ENCODE measurements at regions not wholly inside any gene's neighbourhood (a gene's known extent, or its start where the extent isn't known, plus 50 kb on each side); places are given as distances from the start of the nearest gene placed in this dataset.

DNA sequence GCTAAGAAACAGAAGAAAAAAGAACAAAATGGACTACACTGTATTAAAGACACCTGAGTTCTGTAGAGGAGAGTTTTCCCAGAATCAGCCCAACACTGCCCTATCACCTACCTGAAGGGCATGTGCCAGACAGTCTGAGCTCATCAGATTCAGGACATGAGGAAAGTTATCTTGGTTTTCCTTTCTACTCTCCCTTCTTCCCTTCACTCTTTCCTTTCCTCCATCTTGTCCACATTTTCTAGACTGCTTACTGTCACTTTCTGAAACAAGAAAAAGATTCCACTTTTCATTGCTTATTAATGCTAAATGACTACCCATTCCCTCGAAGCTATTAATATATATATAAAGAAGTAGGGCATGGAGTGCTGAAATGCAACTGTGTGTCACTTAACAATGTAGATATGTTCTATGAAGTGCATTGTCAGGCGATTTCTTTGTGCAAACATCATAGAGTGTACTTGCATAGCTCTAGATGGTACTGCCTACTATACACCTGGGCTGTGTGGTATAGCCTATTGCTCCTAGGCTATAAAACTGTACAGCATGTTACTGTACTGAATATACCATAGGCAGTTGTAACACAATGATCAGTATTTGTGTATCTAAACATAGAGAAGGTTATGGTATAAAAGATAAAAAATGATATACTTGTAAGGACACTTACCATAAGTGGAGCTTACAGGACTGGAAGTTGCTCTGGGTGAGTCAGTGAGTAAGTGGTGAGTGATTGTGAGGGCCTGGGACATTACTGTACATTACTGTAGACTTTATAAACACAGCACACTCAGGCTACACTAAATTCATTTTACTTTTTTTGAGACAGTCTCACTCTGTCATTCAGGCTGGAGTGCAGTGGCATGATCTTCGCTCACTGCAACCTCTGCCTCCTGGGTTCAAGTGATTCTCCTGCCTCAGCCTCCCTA is 145.5 kb upstream of the ITGA6 start:
- TF ChIP-seq, protein P1, sequence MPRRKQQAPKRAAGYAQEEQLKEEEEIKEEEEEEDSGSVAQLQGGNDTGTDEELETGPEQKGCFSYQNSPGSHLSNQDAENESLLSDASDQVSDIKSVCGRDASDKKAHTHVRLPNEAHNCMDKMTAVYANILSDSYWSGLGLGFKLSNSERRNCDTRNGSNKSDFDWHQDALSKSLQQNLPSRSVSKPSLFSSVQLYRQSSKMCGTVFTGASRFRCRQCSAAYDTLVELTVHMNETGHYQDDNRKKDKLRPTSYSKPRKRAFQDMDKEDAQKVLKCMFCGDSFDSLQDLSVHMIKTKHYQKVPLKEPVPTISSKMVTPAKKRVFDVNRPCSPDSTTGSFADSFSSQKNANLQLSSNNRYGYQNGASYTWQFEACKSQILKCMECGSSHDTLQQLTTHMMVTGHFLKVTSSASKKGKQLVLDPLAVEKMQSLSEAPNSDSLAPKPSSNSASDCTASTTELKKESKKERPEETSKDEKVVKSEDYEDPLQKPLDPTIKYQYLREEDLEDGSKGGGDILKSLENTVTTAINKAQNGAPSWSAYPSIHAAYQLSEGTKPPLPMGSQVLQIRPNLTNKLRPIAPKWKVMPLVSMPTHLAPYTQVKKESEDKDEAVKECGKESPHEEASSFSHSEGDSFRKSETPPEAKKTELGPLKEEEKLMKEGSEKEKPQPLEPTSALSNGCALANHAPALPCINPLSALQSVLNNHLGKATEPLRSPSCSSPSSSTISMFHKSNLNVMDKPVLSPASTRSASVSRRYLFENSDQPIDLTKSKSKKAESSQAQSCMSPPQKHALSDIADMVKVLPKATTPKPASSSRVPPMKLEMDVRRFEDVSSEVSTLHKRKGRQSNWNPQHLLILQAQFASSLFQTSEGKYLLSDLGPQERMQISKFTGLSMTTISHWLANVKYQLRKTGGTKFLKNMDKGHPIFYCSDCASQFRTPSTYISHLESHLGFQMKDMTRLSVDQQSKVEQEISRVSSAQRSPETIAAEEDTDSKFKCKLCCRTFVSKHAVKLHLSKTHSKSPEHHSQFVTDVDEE (CRISPR knock-in tag; IDR thresholded peaks at IDR 0.05), result no peak
- TF ChIP-seq TOX (CRISPR knock-in tag; IDR thresholded peaks at IDR 0.05; ENCODE audit: borderline replicate concordance) (no peak), SNAI2 (CRISPR knock-in tag; IDR thresholded peaks at IDR 0.05) (no peak), TCF4 (CRISPR knock-in tag; IDR thresholded peaks at IDR 0.05; ENCODE audit: borderline replicate concordance) (no peak), CSDC2 (CRISPR knock-in tag; IDR thresholded peaks at IDR 0.05) (no peak), ZNF8 (CRISPR knock-in tag; IDR thresholded peaks at IDR 0.05) (no peak), ZC3H10 (CRISPR knock-in tag; IDR thresholded peaks at IDR 0.05) (no peak), ZNF70 (CRISPR knock-in tag; IDR thresholded peaks at IDR 0.05) (no peak), OSR1 (CRISPR knock-in tag; IDR thresholded peaks at IDR 0.05) (no peak), ZNF565 (CRISPR knock-in tag; conservative IDR thresholded peaks at IDR 0.05; ENCODE audit: low read depth) (no peak), RARB (CRISPR knock-in tag; IDR thresholded peaks at IDR 0.05) (no peak), ZFP3 (CRISPR knock-in tag; IDR thresholded peaks at IDR 0.05) (no peak), ZFP30 (CRISPR knock-in tag; IDR thresholded peaks at IDR 0.05) (no peak), BACH2 (CRISPR knock-in tag; IDR thresholded peaks at IDR 0.05; ENCODE audit: borderline replicate concordance) (no peak), ISL1 (CRISPR knock-in tag; IDR thresholded peaks at IDR 0.05) (no peak), GLIS3 (CRISPR knock-in tag; IDR thresholded peaks at IDR 0.05) (no peak)
- TF ChIP-seq, protein P2, sequence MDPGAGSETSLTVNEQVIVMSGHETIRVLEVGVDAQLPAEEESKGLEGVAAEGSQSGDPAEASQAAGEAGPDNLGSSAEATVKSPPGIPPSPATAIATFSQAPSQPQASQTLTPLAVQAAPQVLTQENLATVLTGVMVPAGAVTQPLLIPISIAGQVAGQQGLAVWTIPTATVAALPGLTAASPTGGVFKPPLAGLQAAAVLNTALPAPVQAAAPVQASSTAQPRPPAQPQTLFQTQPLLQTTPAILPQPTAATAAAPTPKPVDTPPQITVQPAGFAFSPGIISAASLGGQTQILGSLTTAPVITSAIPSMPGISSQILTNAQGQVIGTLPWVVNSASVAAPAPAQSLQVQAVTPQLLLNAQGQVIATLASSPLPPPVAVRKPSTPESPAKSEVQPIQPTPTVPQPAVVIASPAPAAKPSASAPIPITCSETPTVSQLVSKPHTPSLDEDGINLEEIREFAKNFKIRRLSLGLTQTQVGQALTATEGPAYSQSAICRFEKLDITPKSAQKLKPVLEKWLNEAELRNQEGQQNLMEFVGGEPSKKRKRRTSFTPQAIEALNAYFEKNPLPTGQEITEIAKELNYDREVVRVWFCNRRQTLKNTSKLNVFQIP (CRISPR knock-in tag; IDR thresholded peaks at IDR 0.05; ENCODE audit: borderline replicate concordance, low read depth), result no peak
- ATAC-seq, result peak; percentile 46

DNA sequence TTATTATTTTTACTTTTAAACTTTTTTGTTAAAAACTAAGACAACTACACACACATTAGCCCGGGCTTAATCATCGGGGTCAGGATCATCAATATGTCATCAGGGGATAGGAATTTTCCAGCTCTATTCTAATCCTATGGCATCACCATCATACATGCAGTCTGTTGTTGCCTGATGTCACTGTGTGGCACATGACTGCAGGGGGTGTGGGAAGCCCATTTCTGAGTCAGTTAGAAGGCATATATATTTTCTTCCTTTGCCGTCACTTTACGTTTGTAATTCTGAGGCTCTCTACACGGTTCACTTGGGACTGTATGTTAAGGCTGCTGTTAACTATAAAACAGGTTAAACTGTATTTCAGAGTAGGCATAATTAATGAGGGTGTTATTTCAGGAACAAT is 144.4 kb upstream of the ITGA6 start:
- TF ChIP-seq ISL1 (CRISPR knock-in tag; IDR thresholded peaks at IDR 0.05), result no peak
- no peak for TF ChIP-seq ZNF565 (CRISPR knock-in tag; conservative IDR thresholded peaks at IDR 0.05; ENCODE audit: low read depth)
- TF ChIP-seq ZNF70 (CRISPR knock-in tag; IDR thresholded peaks at IDR 0.05), result no peak
- no peak for TF ChIP-seq ZFP3 (CRISPR knock-in tag; IDR thresholded peaks at IDR 0.05)
- TF ChIP-seq CSDC2 (CRISPR knock-in tag; IDR thresholded peaks at IDR 0.05), result no peak
- TF ChIP-seq PPARA (CRISPR knock-in tag; IDR thresholded peaks at IDR 0.05; ENCODE audit: borderline replicate concordance), result no peak
- TF ChIP-seq ZFP30 (CRISPR knock-in tag; IDR thresholded peaks at IDR 0.05), result no peak
- no peak for TF ChIP-seq RARB (CRISPR knock-in tag; IDR thresholded peaks at IDR 0.05)
- TF ChIP-seq, protein P3, sequence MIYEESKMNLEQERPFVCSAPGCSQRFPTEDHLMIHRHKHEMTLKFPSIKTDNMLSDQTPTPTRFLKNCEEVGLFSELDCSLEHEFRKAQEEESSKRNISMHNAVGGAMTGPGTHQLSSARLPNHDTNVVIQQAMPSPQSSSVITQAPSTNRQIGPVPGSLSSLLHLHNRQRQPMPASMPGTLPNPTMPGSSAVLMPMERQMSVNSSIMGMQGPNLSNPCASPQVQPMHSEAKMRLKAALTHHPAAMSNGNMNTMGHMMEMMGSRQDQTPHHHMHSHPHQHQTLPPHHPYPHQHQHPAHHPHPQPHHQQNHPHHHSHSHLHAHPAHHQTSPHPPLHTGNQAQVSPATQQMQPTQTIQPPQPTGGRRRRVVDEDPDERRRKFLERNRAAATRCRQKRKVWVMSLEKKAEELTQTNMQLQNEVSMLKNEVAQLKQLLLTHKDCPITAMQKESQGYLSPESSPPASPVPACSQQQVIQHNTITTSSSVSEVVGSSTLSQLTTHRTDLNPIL (CRISPR knock-in tag; IDR thresholded peaks at IDR 0.05; ENCODE audit: low read depth), result no peak
- TF ChIP-seq SNAI2 (CRISPR knock-in tag; IDR thresholded peaks at IDR 0.05), result no peak
- TF ChIP-seq, protein P4, sequence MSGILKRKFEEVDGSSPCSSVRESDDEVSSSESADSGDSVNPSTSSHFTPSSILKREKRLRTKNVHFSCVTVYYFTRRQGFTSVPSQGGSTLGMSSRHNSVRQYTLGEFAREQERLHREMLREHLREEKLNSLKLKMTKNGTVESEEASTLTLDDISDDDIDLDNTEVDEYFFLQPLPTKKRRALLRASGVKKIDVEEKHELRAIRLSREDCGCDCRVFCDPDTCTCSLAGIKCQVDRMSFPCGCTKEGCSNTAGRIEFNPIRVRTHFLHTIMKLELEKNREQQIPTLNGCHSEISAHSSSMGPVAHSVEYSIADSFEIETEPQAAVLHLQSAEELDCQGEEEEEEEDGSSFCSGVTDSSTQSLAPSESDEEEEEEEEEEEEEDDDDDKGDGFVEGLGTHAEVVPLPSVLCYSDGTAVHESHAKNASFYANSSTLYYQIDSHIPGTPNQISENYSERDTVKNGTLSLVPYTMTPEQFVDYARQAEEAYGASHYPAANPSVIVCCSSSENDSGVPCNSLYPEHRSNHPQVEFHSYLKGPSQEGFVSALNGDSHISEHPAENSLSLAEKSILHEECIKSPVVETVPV (CRISPR knock-in tag; IDR thresholded peaks at IDR 0.05), result no peak
- TF ChIP-seq TOX (CRISPR knock-in tag; IDR thresholded peaks at IDR 0.05; ENCODE audit: borderline replicate concordance), result no peak
- TF ChIP-seq, protein P2 (CRISPR knock-in tag; IDR thresholded peaks at IDR 0.05; ENCODE audit: borderline replicate concordance, low read depth), result no peak
- no peak for TF ChIP-seq TCF4 (CRISPR knock-in tag; IDR thresholded peaks at IDR 0.05; ENCODE audit: borderline replicate concordance)
- TF ChIP-seq ESRRG (CRISPR knock-in tag; IDR thresholded peaks at IDR 0.05), result no peak
- no peak for TF ChIP-seq OSR1 (CRISPR knock-in tag; IDR thresholded peaks at IDR 0.05)
- TF ChIP-seq GLIS3 (CRISPR knock-in tag; IDR thresholded peaks at IDR 0.05), result no peak
- TF ChIP-seq, protein P5, sequence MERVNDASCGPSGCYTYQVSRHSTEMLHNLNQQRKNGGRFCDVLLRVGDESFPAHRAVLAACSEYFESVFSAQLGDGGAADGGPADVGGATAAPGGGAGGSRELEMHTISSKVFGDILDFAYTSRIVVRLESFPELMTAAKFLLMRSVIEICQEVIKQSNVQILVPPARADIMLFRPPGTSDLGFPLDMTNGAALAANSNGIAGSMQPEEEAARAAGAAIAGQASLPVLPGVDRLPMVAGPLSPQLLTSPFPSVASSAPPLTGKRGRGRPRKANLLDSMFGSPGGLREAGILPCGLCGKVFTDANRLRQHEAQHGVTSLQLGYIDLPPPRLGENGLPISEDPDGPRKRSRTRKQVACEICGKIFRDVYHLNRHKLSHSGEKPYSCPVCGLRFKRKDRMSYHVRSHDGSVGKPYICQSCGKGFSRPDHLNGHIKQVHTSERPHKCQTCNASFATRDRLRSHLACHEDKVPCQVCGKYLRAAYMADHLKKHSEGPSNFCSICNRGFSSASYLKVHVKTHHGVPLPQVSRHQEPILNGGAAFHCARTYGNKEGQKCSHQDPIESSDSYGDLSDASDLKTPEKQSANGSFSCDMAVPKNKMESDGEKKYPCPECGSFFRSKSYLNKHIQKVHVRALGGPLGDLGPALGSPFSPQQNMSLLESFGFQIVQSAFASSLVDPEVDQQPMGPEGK (CRISPR knock-in tag; IDR thresholded peaks at IDR 0.05; ENCODE audit: borderline replicate concordance), result no peak
- TF ChIP-seq BACH2 (CRISPR knock-in tag; IDR thresholded peaks at IDR 0.05; ENCODE audit: borderline replicate concordance), result no peak

More for the DNA sequence above, 144.4 kb upstream of the ITGA6 start:
- peak; percentile 76 for ATAC-seq

Measured in SK-N-SH treated with all-trans-retinoic acid at 6 μM for 48 hours (cell line).